GM18502 (cell line): ENCODE measurements at regions not wholly inside any gene's neighbourhood (a gene's known extent, or its start where the extent isn't known, plus 50 kb on each side); places are given as distances from the start of the nearest gene placed in this dataset.

ENCODE experiments used
- ATAC-seq: cut with Tn5 transposase; IDR thresholded peaks from one replicate; pipeline ENCODE4 v1.9.1; 2021; ENCODE audit warnings: mild to moderate bottlenecking; ENCODE audit not compliant: unreplicated experiment, poor library complexity

GRCh38 chr7:32357535-32358277, 132.5 kb downstream of the LSM5 start:
- no peak for ATAC-seq

- no peak for ATAC-seq
Measured at GRCh38 chr7:32347244-32347828, 142.8 kb downstream of the LSM5 start.

- no peak for ATAC-seq
Measured at GRCh38 chr7:32346253-32346652, 143.9 kb downstream of the LSM5 start.

- ATAC-seq: no peak
Measured at GRCh38 chr7:32336726-32337125, 153.5 kb downstream of the LSM5 start.

- ATAC-seq: no peak
Measured at GRCh38 chr7:32335107-32335506, 155.1 kb downstream of the LSM5 start.

- ATAC-seq: no peak
Measured at GRCh38 chr7:32330602-32331001, 159.6 kb downstream of the LSM5 start.

GRCh38 chr7:32326078-32326477, 164.1 kb downstream of the LSM5 start:
- ATAC-seq: no peak

- no peak for ATAC-seq
Measured at GRCh38 chr7:32323712-32324111, 166.5 kb downstream of the LSM5 start.

- ATAC-seq: no peak
Measured at GRCh38 chr7:32319012-32319382, 171.2 kb downstream of the LSM5 start.

GRCh38 chr7:32318300-32319011, 171.7 kb downstream of the LSM5 start:
- no peak for ATAC-seq

GRCh38 chr7:32316839-32317238, 173.3 kb downstream of the LSM5 start:
- no peak for ATAC-seq

GRCh38 chr7:32314761-32315160, 175.4 kb downstream of the LSM5 start:
- no peak for ATAC-seq

- no peak for ATAC-seq
Measured at GRCh38 chr7:32301427-32301826, 188.8 kb downstream of the LSM5 start.

- ATAC-seq: no peak
Measured at GRCh38 chr7:32299133-32299702, 191.0 kb downstream of the LSM5 start.

GRCh38 chr7:32298408-32299132, 191.6 kb downstream of the LSM5 start:
- no peak for ATAC-seq

- no peak for ATAC-seq
Measured at GRCh38 chr7:32293833-32294232, 196.3 kb downstream of the LSM5 start.

- no peak for ATAC-seq
Measured at GRCh38 chr7:32289651-32290414, 200.3 kb downstream of the LSM5 start.

- ATAC-seq: no peak
Measured at GRCh38 chr7:32285698-32286097, 204.5 kb downstream of the LSM5 start.

GRCh38 chr7:32283546-32283945, 206.6 kb downstream of the LSM5 start:
- no peak for ATAC-seq

- no peak for ATAC-seq
Measured at GRCh38 chr7:32279500-32279899, 209.3 kb upstream of the PDE1C start.
